NCI-H345 treated with DMSO at 0.1 percent for 48 hours (cell line): ENCODE measurements at regions not wholly inside any gene's neighbourhood (a gene's known extent, or its start where the extent isn't known, plus 50 kb on each side); places are given as distances from the start of the nearest gene placed in this dataset.

Experiments used
- DNase-seq: peaks from one replicate; lab custom pipeline; 2025; ENCODE audit not compliant: unreplicated experiment; lab: John Stamatoyannopoulos, UW

GRCh38 chr4:116872941-116873340 lies 212.4 kb downstream of the TRAM1L1 start:
- DNase-seq, result no peak

- DNase-seq, result no peak
These were observed 213.1 kb downstream of the TRAM1L1 start for GRCh38 chr4:116872308-116872707.

- DNase-seq, result no peak
These were observed 214.7 kb downstream of the TRAM1L1 start for GRCh38 chr4:116870686-116871085.

- no peak for DNase-seq
These were observed 219.3 kb downstream of the TRAM1L1 start for GRCh38 chr4:116866106-116866505.

- DNase-seq, result no peak
These were observed 222.8 kb downstream of the TRAM1L1 start for GRCh38 chr4:116862592-116862991.

- no peak for DNase-seq
These were observed 224.5 kb downstream of the TRAM1L1 start for GRCh38 chr4:116860891-116861290.

GRCh38 chr4:116849620-116850019 lies 235.8 kb downstream of the TRAM1L1 start:
- no peak for DNase-seq

- no peak for DNase-seq
These were observed 237.8 kb downstream of the TRAM1L1 start for GRCh38 chr4:116847616-116848015.

- no peak for DNase-seq
These were observed 245.6 kb downstream of the TRAM1L1 start for GRCh38 chr4:116839826-116840225.

- no peak for DNase-seq
These were observed 246.8 kb downstream of the TRAM1L1 start for GRCh38 chr4:116838609-116839008.

- DNase-seq, result no peak
These were observed 256.2 kb downstream of the TRAM1L1 start for GRCh38 chr4:116829187-116829586.

GRCh38 chr4:116824172-116824571 lies 261.2 kb downstream of the TRAM1L1 start:
- DNase-seq, result no peak

GRCh38 chr4:116811730-116812129 lies 273.6 kb downstream of the TRAM1L1 start:
- no peak for DNase-seq

- no peak for DNase-seq
These were observed 289.4 kb downstream of the TRAM1L1 start for GRCh38 chr4:116796022-116796421.

GRCh38 chr4:116788723-116789122 lies 296.7 kb downstream of the TRAM1L1 start:
- no peak for DNase-seq

- DNase-seq, result no peak
These were observed 330.3 kb downstream of the TRAM1L1 start for GRCh38 chr4:116755051-116755450.

- DNase-seq, result no peak
These were observed 333.3 kb downstream of the TRAM1L1 start for GRCh38 chr4:116752027-116752426.

- DNase-seq, result no peak
These were observed 348.6 kb downstream of the TRAM1L1 start for GRCh38 chr4:116736756-116737155.

- DNase-seq, result no peak
These were observed 351.2 kb downstream of the TRAM1L1 start for GRCh38 chr4:116734178-116734577.

GRCh38 chr4:116733370-116733769 lies 352.0 kb downstream of the TRAM1L1 start:
- no peak for DNase-seq

GRCh38 chr4:116726523-116726922 lies 358.9 kb downstream of the TRAM1L1 start:
- no peak for DNase-seq

GRCh38 chr4:116724249-116724648 lies 361.1 kb downstream of the TRAM1L1 start:
- no peak for DNase-seq

- DNase-seq, result no peak
These were observed 379.9 kb downstream of the TRAM1L1 start for GRCh38 chr4:116705466-116705865.

GRCh38 chr4:116702949-116703348 lies 382.4 kb downstream of the TRAM1L1 start:
- DNase-seq, result no peak
